H1 (cell line): ENCODE measurements at regions not wholly inside any gene's neighbourhood (a gene's known extent, or its start where the extent isn't known, plus 50 kb on each side); places are given as distances from the start of the nearest gene placed in this dataset.

Experiments
- JUN ChIP-seq: IDR thresholded peaks from 2 replicates; pipeline ENCODE4 v1.6.1; 2011; ENCODE audit warnings: low read depth, mild to moderate bottlenecking, improper control_type of control experiment, low read length
- TF ChIP-seq, protein P1 (sequence below): fragments of 300-600 bp; sonication (generic); IDR thresholded peaks from 2 replicates; pipeline ENCODE4 v1.7.1; 2012; ENCODE audit warnings: low read length, moderate library complexity, mild to moderate bottlenecking, inconsistent platforms; ENCODE audit not compliant: insufficient replicate concordance
- TF ChIP-seq, protein P2 (sequence below): IDR thresholded peaks from 2 replicates; pipeline ENCODE4 v1.6.1; 2011; ENCODE audit warnings: low read depth, mild to moderate bottlenecking, low read length; ENCODE audit not compliant: insufficient read depth

DNA sequence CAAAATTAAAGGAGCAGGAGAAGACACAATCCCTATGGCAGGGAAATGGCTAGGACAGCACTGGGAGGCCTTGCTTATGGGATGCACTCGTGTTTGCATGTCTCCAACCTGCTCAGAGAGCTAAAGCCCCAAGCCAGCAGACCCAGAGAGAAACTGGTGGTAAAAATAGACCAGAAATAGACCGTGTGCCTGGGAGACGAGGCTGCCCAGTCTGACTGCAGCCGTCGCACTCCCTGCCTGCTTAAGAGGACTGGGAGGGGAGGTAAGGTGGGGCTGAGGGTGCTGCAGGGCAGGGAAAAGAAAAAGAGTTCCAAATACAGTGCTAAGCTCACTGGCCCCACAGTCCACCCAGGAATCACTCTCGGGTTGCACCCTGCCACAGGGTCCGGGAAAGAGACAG lies 633.5 kb downstream of the BCOR start (continued):
- TF ChIP-seq, protein P1, sequence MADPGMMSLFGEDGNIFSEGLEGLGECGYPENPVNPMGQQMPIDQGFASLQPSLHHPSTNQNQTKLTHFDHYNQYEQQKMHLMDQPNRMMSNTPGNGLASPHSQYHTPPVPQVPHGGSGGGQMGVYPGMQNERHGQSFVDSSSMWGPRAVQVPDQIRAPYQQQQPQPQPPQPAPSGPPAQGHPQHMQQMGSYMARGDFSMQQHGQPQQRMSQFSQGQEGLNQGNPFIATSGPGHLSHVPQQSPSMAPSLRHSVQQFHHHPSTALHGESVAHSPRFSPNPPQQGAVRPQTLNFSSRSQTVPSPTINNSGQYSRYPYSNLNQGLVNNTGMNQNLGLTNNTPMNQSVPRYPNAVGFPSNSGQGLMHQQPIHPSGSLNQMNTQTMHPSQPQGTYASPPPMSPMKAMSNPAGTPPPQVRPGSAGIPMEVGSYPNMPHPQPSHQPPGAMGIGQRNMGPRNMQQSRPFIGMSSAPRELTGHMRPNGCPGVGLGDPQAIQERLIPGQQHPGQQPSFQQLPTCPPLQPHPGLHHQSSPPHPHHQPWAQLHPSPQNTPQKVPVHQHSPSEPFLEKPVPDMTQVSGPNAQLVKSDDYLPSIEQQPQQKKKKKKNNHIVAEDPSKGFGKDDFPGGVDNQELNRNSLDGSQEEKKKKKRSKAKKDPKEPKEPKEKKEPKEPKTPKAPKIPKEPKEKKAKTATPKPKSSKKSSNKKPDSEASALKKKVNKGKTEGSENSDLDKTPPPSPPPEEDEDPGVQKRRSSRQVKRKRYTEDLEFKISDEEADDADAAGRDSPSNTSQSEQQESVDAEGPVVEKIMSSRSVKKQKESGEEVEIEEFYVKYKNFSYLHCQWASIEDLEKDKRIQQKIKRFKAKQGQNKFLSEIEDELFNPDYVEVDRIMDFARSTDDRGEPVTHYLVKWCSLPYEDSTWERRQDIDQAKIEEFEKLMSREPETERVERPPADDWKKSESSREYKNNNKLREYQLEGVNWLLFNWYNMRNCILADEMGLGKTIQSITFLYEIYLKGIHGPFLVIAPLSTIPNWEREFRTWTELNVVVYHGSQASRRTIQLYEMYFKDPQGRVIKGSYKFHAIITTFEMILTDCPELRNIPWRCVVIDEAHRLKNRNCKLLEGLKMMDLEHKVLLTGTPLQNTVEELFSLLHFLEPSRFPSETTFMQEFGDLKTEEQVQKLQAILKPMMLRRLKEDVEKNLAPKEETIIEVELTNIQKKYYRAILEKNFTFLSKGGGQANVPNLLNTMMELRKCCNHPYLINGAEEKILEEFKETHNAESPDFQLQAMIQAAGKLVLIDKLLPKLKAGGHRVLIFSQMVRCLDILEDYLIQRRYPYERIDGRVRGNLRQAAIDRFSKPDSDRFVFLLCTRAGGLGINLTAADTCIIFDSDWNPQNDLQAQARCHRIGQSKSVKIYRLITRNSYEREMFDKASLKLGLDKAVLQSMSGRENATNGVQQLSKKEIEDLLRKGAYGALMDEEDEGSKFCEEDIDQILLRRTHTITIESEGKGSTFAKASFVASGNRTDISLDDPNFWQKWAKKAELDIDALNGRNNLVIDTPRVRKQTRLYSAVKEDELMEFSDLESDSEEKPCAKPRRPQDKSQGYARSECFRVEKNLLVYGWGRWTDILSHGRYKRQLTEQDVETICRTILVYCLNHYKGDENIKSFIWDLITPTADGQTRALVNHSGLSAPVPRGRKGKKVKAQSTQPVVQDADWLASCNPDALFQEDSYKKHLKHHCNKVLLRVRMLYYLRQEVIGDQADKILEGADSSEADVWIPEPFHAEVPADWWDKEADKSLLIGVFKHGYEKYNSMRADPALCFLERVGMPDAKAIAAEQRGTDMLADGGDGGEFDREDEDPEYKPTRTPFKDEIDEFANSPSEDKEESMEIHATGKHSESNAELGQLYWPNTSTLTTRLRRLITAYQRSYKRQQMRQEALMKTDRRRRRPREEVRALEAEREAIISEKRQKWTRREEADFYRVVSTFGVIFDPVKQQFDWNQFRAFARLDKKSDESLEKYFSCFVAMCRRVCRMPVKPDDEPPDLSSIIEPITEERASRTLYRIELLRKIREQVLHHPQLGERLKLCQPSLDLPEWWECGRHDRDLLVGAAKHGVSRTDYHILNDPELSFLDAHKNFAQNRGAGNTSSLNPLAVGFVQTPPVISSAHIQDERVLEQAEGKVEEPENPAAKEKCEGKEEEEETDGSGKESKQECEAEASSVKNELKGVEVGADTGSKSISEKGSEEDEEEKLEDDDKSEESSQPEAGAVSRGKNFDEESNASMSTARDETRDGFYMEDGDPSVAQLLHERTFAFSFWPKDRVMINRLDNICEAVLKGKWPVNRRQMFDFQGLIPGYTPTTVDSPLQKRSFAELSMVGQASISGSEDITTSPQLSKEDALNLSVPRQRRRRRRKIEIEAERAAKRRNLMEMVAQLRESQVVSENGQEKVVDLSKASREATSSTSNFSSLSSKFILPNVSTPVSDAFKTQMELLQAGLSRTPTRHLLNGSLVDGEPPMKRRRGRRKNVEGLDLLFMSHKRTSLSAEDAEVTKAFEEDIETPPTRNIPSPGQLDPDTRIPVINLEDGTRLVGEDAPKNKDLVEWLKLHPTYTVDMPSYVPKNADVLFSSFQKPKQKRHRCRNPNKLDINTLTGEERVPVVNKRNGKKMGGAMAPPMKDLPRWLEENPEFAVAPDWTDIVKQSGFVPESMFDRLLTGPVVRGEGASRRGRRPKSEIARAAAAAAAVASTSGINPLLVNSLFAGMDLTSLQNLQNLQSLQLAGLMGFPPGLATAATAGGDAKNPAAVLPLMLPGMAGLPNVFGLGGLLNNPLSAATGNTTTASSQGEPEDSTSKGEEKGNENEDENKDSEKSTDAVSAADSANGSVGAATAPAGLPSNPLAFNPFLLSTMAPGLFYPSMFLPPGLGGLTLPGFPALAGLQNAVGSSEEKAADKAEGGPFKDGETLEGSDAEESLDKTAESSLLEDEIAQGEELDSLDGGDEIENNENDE: no peak
- no peak for TF ChIP-seq JUN
- TF ChIP-seq, protein P2, sequence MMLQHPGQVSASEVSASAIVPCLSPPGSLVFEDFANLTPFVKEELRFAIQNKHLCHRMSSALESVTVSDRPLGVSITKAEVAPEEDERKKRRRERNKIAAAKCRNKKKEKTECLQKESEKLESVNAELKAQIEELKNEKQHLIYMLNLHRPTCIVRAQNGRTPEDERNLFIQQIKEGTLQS: no peak
